GM12878 (cell line): ENCODE measurements at regions not wholly inside any gene's neighbourhood (a gene's known extent, or its start where the extent isn't known, plus 50 kb on each side); places are given as distances from the start of the nearest gene placed in this dataset.

Experiments
- ATAC-seq: fragments of 200-7000 bp; cut with Tn5 transposase; 3 replicates; pipeline ENCODE4 v1.9.1; 2020; ENCODE audit warnings: mild to moderate bottlenecking, moderate library complexity
- BruUV-seq: library from RNA; stranded (reverse); fragments of 400-500 nt; replicated peaks from 2 replicates; lab custom pipeline; 2021; lab: Mats Ljungman, UMichigan
- CTCF ChIA-PET: fragments of 300-600 bp; sonication (Branson Sonifier 250); formaldehyde crosslinking; extraction: SDS; loops from one replicate; lab custom pipeline; 2021; ENCODE audit warnings: inconsistent platforms; lab: Yijun Ruan, JAX
- POLR2A ChIA-PET: fragments of 350-600 bp; formaldehyde crosslinking; extraction: SDS; loops from one replicate; lab custom pipeline; 2021; ENCODE audit warnings: inconsistent platforms; lab: Charles Lee
- RAD21 ChIA-PET: fragments of 300-600 bp; sonication (Branson Sonifier 250); formaldehyde crosslinking; loops from one replicate; lab custom pipeline; 2023; ENCODE audit warnings: antibody characterized with exemption; ENCODE audit not compliant: unreplicated experiment; lab: Charles Lee
- SMC1A ChIA-PET: fragments of 300-600 bp; sonication (Branson Sonifier 250); formaldehyde crosslinking; loops from one replicate; lab custom pipeline; 2023; ENCODE audit not compliant: unreplicated experiment, uncharacterized antibody; lab: Charles Lee
- DNase-seq: peaks from one replicate; pipeline ENCODE4 v3.0.0-alpha.2; 2011; ENCODE audit warnings: low read depth, low spot score
- FAIRE-seq: peaks from 3 replicates; lab custom pipeline; 2011; peaks lifted over from hg19 to GRCh38; lab: Jason Lieb, UNC
- H2AFZ ChIP-seq: 2 replicates; pipeline ENCODE4 v1.6.0; 2011; ENCODE audit warnings: low read depth, low read length, control low read depth; ENCODE audit not compliant: control insufficient read depth
- H3K27ac ChIP-seq: 2 replicates; pipeline ENCODE4 v1.5.1; 2011; ENCODE audit warnings: control low read depth; ENCODE audit not compliant: control insufficient read depth, insufficient read depth
- H3K27me3 ChIP-seq, 2 experiments: replicated peaks in 1 of 2; 2 replicates each; pipeline versions ENCODE4 v1.6.0 to v1.6.1; 2011; ENCODE audit warnings: low read length in 1 of 2; ENCODE audit not compliant: control insufficient read depth in 2 of 2, insufficient read depth in 2 of 2
- H3K36me3 ChIP-seq, 2 experiments: 2 replicates each; pipeline ENCODE4 v1.5.1; 2011; ENCODE audit warnings: low read length in 1 of 2; ENCODE audit not compliant: control insufficient read depth in 2 of 2, insufficient read depth in 2 of 2
- H3K4me1 ChIP-seq: 2 replicates; pipeline ENCODE4 v1.6.1; 2011; ENCODE audit warnings: mild to moderate bottlenecking, low read length, moderate library complexity, mixed read lengths; ENCODE audit not compliant: control insufficient read depth, insufficient read depth
- H3K4me2 ChIP-seq: 2 replicates; pipeline ENCODE4 v1.6.0; 2011; ENCODE audit warnings: control low read depth; ENCODE audit not compliant: control insufficient read depth, insufficient read depth
- H3K4me3 ChIP-seq: fragments of 200-600 bp; sonication (generic); 2 replicates; pipeline ENCODE4 v1.5.1; 2016
- H3K79me2 ChIP-seq: 2 replicates; pipeline ENCODE4 v1.6.0; 2011; ENCODE audit warnings: low read length; ENCODE audit not compliant: control insufficient read depth, insufficient read depth
- H3K9ac ChIP-seq: 2 replicates; pipeline ENCODE4 v1.8.0; 2011; ENCODE audit warnings: low read length, control low read depth, mixed read lengths; ENCODE audit not compliant: control insufficient read depth, insufficient read depth
- H3K9me3 ChIP-seq: replicated peaks from 3 replicates; pipeline ENCODE4 v1.5.1; 2011; ENCODE audit warnings: mild to moderate bottlenecking, low read length; ENCODE audit not compliant: control insufficient read depth, insufficient read depth
- H4K20me1 ChIP-seq: 2 replicates; pipeline ENCODE4 v1.6.0; 2011; ENCODE audit not compliant: control insufficient read depth, insufficient read depth
- CEBPZ ChIP-seq: fragments of 150-350 bp; IDR thresholded peaks from 2 replicates; pipeline ENCODE4 v1.6.1; 2016; ENCODE audit warnings: low read depth, low read length
- HDAC2 ChIP-seq: fragments of 200-600 bp; sonication (generic); IDR thresholded peaks from 2 replicates; pipeline ENCODE4 v1.6.1; 2017
- PAX5 ChIP-seq: IDR thresholded peaks from 2 replicates; pipeline ENCODE4 v1.6.1; 2011; ENCODE audit warnings: low read depth, low read length, borderline replicate concordance
- RFX5 ChIP-seq: IDR thresholded peaks from 2 replicates; pipeline ENCODE4 v1.6.1; 2011; ENCODE audit warnings: low read depth, low read length, improper control_type of control experiment
- SIN3A ChIP-seq: IDR thresholded peaks from 2 replicates; pipeline ENCODE4 v1.6.1; 2012; ENCODE audit warnings: low read depth, low read length, improper control_type of control experiment
- SMAD1 ChIP-seq: fragments of 450-650 bp; IDR thresholded peaks from 2 replicates; pipeline ENCODE4 v1.6.1; 2018; ENCODE audit warnings: mild to moderate bottlenecking, low read depth; ENCODE audit not compliant: partially characterized antibody
- SMAD5 ChIP-seq: IDR thresholded peaks from 2 replicates; pipeline ENCODE4 v1.6.1; 2016; ENCODE audit warnings: antibody characterized with exemption, low read depth
- SMARCA5 ChIP-seq: fragments of 450-650 bp; IDR thresholded peaks from 2 replicates; pipeline ENCODE4 v1.6.1; 2017; ENCODE audit warnings: mild to moderate bottlenecking
- SPI1 ChIP-seq: IDR thresholded peaks from 2 replicates; pipeline ENCODE4 v1.6.1; 2011; ENCODE audit warnings: low read depth, mild to moderate bottlenecking, low read length, moderate library complexity, borderline replicate concordance; ENCODE audit not compliant: insufficient read depth
- TARDBP ChIP-seq: IDR thresholded peaks from 2 replicates; pipeline ENCODE4 v1.6.1; 2016; ENCODE audit warnings: borderline replicate concordance
- ZBED1 ChIP-seq: IDR thresholded peaks from 2 replicates; pipeline ENCODE4 v1.6.1; 2016; ENCODE audit warnings: borderline replicate concordance
- ZBTB4 ChIP-seq: fragments of 450-650 bp; formaldehyde crosslinking; IDR thresholded peaks from 2 replicates; pipeline ENCODE4 v1.4.0; 2022; ENCODE audit warnings: mild to moderate bottlenecking, moderate library complexity
- ZNF24 ChIP-seq: fragments of 450-650 bp; IDR thresholded peaks from 2 replicates; pipeline ENCODE4 v1.6.1; 2017; ENCODE audit warnings: antibody characterized with exemption, mild to moderate bottlenecking
- WGBS: methylation state at CpG from one replicate; pipeline ENCODE4 v1.1.6; 2016; ENCODE audit warnings: low lambda C conversion rate; ENCODE audit not compliant: insufficient replicate concordance, insufficient coverage; ENCODE audit errors: missing lambda C conversion rate; 5-methylcytosine and 5-hydroxymethylcytosine counted together
- in situ Hi-C: fragments of 300-500 bp; cut with MboI; formaldehyde crosslinking; loops from 9 replicates; pipeline ENCODE4 v1.14.3; 2018; ENCODE audit warnings: mixed read lengths
- intact Hi-C: fragments of 100-400 bp; cut with micrococcal nuclease; formaldehyde crosslinking; loops from one replicate; pipeline ENCODE4 v1.14.2; 2022; ENCODE audit not compliant: unreplicated experiment
- TF ChIP-seq, protein P1 (sequence below): fragments of 450-650 bp; IDR thresholded peaks from 2 replicates; pipeline ENCODE4 v1.6.1; 2016; ENCODE audit warnings: mild to moderate bottlenecking
- TF ChIP-seq, protein P2 (sequence below): IDR thresholded peaks from 2 replicates; pipeline ENCODE4 v1.6.1; 2011; ENCODE audit warnings: mild to moderate bottlenecking, low read depth, low read length, moderate library complexity; ENCODE audit not compliant: insufficient replicate concordance

GRCh38 chr14:53409289-53409688 lies 256.2 kb upstream of the DDHD1 start (continued):
- TF ChIP-seq CEBPZ = no peak

GRCh38 chr14:53408175-53408879 lies 255.2 kb upstream of the DDHD1 start:
- H3K9me3 ChIP-seq = no peaks in the 10 kb centered on the region
- no peak for FAIRE-seq
- no peak overlapping the region for H2AFZ ChIP-seq
- CTCF ChIA-PET = no interaction called here
- in situ Hi-C loops (no loop called here), intact Hi-C loops (no loop called here)
- H3K4me1 ChIP-seq = no peaks in the 10 kb centered on the region
- 97% methylated on average over 2 of the region's 2 CpGs for WGBS
- no peak overlapping the region for H3K27ac ChIP-seq
- POLR2A ChIA-PET = no interaction called here
- no peaks in the 10 kb centered on the region for H3K79me2 ChIP-seq
- no peaks in the 10 kb centered on the region for H4K20me1 ChIP-seq
- H3K4me3 ChIP-seq = no peak overlapping the region
- H3K9ac ChIP-seq = no peak overlapping the region
- H3K27me3 ChIP-seq = no peaks in the 10 kb centered on the region
- BruUV-seq = no TSS peak
- SMC1A ChIA-PET = no interaction called here
- RAD21 ChIA-PET = no interaction called here
- H3K4me2 ChIP-seq = no peak overlapping the region
- DNase-seq = no peak
- ATAC-seq = no peak
- no peaks in the 10 kb centered on the region for H3K36me3 ChIP-seq
- no peak for TF ChIP-seq ZNF24
- no peak for TF ChIP-seq PAX5
- no peak for TF ChIP-seq HDAC2
- TF ChIP-seq RFX5 = no peak
- TF ChIP-seq TARDBP = no peak
- TF ChIP-seq SPI1 = no peak
- TF ChIP-seq SIN3A = no peak
- TF ChIP-seq SMAD1 = no peak
- no peak for TF ChIP-seq SMARCA5
- TF ChIP-seq, protein P1, sequence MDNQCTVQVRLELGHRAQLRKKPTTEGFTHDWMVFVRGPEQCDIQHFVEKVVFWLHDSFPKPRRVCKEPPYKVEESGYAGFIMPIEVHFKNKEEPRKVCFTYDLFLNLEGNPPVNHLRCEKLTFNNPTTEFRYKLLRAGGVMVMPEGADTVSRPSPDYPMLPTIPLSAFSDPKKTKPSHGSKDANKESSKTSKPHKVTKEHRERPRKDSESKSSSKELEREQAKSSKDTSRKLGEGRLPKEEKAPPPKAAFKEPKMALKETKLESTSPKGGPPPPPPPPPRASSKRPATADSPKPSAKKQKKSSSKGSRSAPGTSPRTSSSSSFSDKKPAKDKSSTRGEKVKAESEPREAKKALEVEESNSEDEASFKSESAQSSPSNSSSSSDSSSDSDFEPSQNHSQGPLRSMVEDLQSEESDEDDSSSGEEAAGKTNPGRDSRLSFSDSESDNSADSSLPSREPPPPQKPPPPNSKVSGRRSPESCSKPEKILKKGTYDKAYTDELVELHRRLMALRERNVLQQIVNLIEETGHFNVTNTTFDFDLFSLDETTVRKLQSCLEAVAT = no peak
- no peak for TF ChIP-seq ZBED1
- no peak for TF ChIP-seq ZBTB4 (CRISPR knock-in tag)
- no peak for TF ChIP-seq SMAD5
- TF ChIP-seq, protein P2, sequence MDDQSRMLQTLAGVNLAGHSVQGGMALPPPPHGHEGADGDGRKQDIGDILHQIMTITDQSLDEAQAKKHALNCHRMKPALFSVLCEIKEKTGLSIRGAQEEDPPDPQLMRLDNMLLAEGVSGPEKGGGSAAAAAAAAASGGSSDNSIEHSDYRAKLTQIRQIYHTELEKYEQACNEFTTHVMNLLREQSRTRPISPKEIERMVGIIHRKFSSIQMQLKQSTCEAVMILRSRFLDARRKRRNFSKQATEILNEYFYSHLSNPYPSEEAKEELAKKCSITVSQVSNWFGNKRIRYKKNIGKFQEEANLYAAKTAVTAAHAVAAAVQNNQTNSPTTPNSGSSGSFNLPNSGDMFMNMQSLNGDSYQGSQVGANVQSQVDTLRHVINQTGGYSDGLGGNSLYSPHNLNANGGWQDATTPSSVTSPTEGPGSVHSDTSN = no peak
